ENCODE measurements at regions not wholly inside any gene's neighbourhood (a gene's known extent, or its start where the extent isn't known, plus 50 kb on each side); places are given as distances from the start of the nearest gene placed in this dataset.

- DNase-seq (ENCODE audit: low read depth, low spot score) = no peak
- dilution Hi-C loops (cut with MboI; ENCODE audit: extremely low pct_ligation_motif_present, low sequenced_read_pairs) (no loop called here), intact Hi-C loops (cut with micrococcal nuclease) (loop anchor here (1.0 kb wide), 2 partner anchors 35 to 550 kb away; no protein-coding TSS in a partner anchor)
- H3K9me3 ChIP-seq (replicated peaks; ENCODE audit: control insufficient read depth, insufficient read depth, low read length) = no peaks in the 10 kb centered on the region
- H3K9me1 ChIP-seq (replicated peaks; ENCODE audit: control insufficient read depth, extremely low read depth, insufficient read depth, low read length) = no peaks in the 10 kb centered on the region
- no peak overlapping the region for H2AFZ ChIP-seq (ENCODE audit: low read depth, low read length)
- H3K27me3 ChIP-seq (ENCODE audit: control insufficient read depth in 2 of 2, insufficient read depth in 2 of 2, low read length in 2 of 2) = no peaks in the 10 kb centered on the region
- no peak for TF ChIP-seq GATA2 (IDR thresholded peaks at IDR 0.05; ENCODE audit: insufficient read depth, insufficient read length, low read depth, low read length)
- no peak for TF ChIP-seq MYC (IDR thresholded peaks at IDR 0.05; ENCODE audit: low read depth, low read length)
- TF ChIP-seq CTCF (IDR thresholded peaks at IDR 0.05; ENCODE audit: extremely low read depth in 1 of 2, insufficient read depth in 1 of 2, low read depth in 1 of 2, low read length in 2 of 2) = no peak
- no peak for TF ChIP-seq EZH2 (IDR thresholded peaks at IDR 0.05; ENCODE audit: borderline replicate concordance, low read depth, low read length, severe bottlenecking)
- TF ChIP-seq POLR2A (IDR thresholded peaks at IDR 0.05; ENCODE audit: low read depth, low read length) = no peak
- TF ChIP-seq JUN (IDR thresholded peaks at IDR 0.05; ENCODE audit: borderline replicate concordance, insufficient read depth, insufficient read length, low read depth) = no peak
- no peak for TF ChIP-seq FOS (IDR thresholded peaks at IDR 0.05; ENCODE audit: borderline replicate concordance, insufficient read depth, low read length)
- H3K9ac ChIP-seq (replicated peaks; ENCODE audit: extremely low read depth, insufficient read depth, low read length) = no peak overlapping the region
- ChIA-PET POLR2A (no interaction called here), CTCF (interaction anchor here (0.6 to 1.5 kb wide), 3 partner anchors 10 to 550 kb away, joined by 3 to 8 read pairs (median 4); no protein-coding TSS in a partner anchor)
- BruUV-seq (replicated peaks) = no TSS peak
- H3K27ac ChIP-seq (ENCODE audit: insufficient read depth, low read depth, low read length) = no peak overlapping the region
- FAIRE-seq = no peak
- no peaks in the 10 kb centered on the region for H3K79me2 ChIP-seq (ENCODE audit: control insufficient read depth, insufficient read depth, low read length)
- H3K36me3 ChIP-seq (ENCODE audit: control insufficient read depth in 2 of 2, extremely low read depth in 1 of 2, insufficient read depth in 2 of 2, low read length in 2 of 2) = no peaks in the 10 kb centered on the region
- H3K4me3 ChIP-seq (replicated peaks in 1 of 3; ENCODE audit: insufficient read depth in 1 of 3, low read depth in 1 of 3, low read length in 3 of 3) = no peak overlapping the region
- no peaks in the 10 kb centered on the region for H4K20me1 ChIP-seq (replicated peaks; ENCODE audit: control insufficient read depth, extremely low read depth, insufficient read depth, low read length)
- H3K4me1 ChIP-seq (ENCODE audit: control insufficient read depth, extremely low read depth, insufficient read depth, low read length) = peaks cover 7% of the 10 kb centered on the region
- H3K4me2 ChIP-seq (ENCODE audit: insufficient read depth, low read length) = no peak overlapping the region
These were observed 217.0 kb downstream of the ANAPC1 start for GRCh38 chr2:111667001-111667400.
